ENCODE measurements at regions not wholly inside any gene's neighbourhood (a gene's known extent, or its start where the extent isn't known, plus 50 kb on each side); places are given as distances from the start of the nearest gene placed in this dataset.

DNA sequence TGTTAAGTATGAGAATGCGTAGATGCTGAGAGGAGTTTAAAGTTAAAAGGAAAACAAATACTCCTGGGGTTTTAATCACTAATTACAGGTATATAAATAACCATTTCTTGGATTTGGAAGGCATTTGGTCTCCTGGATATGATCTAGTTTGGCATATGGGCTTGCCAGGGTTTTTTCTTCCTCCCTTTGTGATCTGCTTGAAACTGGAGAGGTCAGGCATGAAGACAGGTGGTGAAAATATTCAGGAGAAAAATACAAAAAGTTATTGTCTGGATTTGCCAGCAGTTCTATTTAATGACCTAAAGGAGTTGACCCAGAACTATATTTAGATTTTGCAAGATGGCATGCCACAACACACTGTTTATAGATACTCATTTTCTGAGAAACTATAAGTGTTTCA lies 136.3 kb downstream of the DIPK2A start:
- Histone ChIP-seq H3K27ac (no peak overlapping the region), H3K4me1 (no peaks in the 10 kb centered on the region), H3K27me3 (ENCODE audit: insufficient read depth in 3 of 3, low read length in 2 of 3) (no peaks in the 10 kb centered on the region), H3K4me3 (no peak overlapping the region), H3K9me3 (no peaks in the 10 kb centered on the region), H3K36me3 (ENCODE audit: insufficient read depth in 1 of 2, low read depth in 1 of 2) (no peaks in the 10 kb centered on the region)
- DNase-seq, result no peak
- no peak for ATAC-seq
- WGBS, 3 donors, result 71 to 86% (median 74%) methylated on average over 1 of the region's 1 CpG
- intact Hi-C loops (cut with DNase I), result no loop called here
- TF ChIP-seq, protein P1, sequence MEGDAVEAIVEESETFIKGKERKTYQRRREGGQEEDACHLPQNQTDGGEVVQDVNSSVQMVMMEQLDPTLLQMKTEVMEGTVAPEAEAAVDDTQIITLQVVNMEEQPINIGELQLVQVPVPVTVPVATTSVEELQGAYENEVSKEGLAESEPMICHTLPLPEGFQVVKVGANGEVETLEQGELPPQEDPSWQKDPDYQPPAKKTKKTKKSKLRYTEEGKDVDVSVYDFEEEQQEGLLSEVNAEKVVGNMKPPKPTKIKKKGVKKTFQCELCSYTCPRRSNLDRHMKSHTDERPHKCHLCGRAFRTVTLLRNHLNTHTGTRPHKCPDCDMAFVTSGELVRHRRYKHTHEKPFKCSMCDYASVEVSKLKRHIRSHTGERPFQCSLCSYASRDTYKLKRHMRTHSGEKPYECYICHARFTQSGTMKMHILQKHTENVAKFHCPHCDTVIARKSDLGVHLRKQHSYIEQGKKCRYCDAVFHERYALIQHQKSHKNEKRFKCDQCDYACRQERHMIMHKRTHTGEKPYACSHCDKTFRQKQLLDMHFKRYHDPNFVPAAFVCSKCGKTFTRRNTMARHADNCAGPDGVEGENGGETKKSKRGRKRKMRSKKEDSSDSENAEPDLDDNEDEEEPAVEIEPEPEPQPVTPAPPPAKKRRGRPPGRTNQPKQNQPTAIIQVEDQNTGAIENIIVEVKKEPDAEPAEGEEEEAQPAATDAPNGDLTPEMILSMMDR (IDR thresholded peaks at IDR 0.05), result no peak

- whole genome bisulfite sequencing, 3 donors, result 78 to 91% (median 79%) methylated on average over 3 of the region's 3 CpGs
- intact Hi-C loops (cut with DNase I), result no loop called here
Observed at GRCh38 chr3:144109944-144110343, 138.3 kb downstream of the DIPK2A start.

GRCh38 chr3:144112036-144112435 lies 140.4 kb downstream of the DIPK2A start:
- TF ChIP-seq, protein P1 (IDR thresholded peaks at IDR 0.05), result no peak
- Histone ChIP-seq H3K4me1 (no peaks in the 10 kb centered on the region), H3K27ac (no peak overlapping the region), H3K9me3 (no peaks in the 10 kb centered on the region), H3K27me3 (ENCODE audit: insufficient read depth in 3 of 3, low read length in 2 of 3) (no peaks in the 10 kb centered on the region), H3K36me3 (ENCODE audit: insufficient read depth in 1 of 2, low read depth in 1 of 2) (no peaks in the 10 kb centered on the region), H3K4me3 (no peak overlapping the region)
- WGBS, 3 donors, result 25 to 39% (median 35%) methylated on average over 2 of the region's 2 CpGs
- no peak for DNase-seq
- no peak for ATAC-seq
- intact Hi-C loops (cut with DNase I), result no loop called here

More at GRCh38 chr3:144109944-144110343, 138.3 kb downstream of the DIPK2A start:
- Histone ChIP-seq H3K4me1 (no peaks in the 10 kb centered on the region), H3K36me3 (ENCODE audit: insufficient read depth in 1 of 2, low read depth in 1 of 2) (no peaks in the 10 kb centered on the region), H3K9me3 (no peaks in the 10 kb centered on the region), H3K27me3 (ENCODE audit: insufficient read depth in 3 of 3, low read length in 2 of 3) (no peaks in the 10 kb centered on the region), H3K27ac (no peak overlapping the region), H3K4me3 (no peak overlapping the region)
- TF ChIP-seq, protein P1 (IDR thresholded peaks at IDR 0.05), result no peak
- ATAC-seq (no peak), DNase-seq (no peak)

DNA sequence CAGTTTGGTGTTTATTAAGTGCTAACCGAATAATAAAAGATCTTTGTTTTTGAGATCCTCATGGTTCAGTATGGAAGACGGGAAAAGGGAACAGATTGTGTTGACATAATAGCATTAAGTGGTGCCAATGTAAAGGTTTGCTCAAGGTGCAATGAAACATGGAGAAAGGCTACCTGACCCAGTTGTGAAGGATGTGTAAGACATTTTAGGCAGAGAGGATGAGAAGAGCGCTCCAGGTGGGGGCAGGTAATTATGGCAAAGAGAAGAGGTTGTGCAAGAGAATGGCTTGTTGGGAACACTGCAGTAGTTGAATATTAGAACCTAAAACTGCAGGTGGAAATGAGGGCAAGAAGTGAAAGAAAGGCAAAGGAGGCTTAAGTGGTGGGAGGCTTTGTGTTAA lies 140.8 kb downstream of the DIPK2A start:
- ATAC-seq (no peak), DNase-seq (no peak)
- Histone ChIP-seq H3K36me3 (ENCODE audit: insufficient read depth in 1 of 2, low read depth in 1 of 2) (no peaks in the 10 kb centered on the region), H3K4me1 (no peaks in the 10 kb centered on the region), H3K27me3 (ENCODE audit: insufficient read depth in 3 of 3, low read length in 2 of 3) (no peaks in the 10 kb centered on the region), H3K4me3 (no peak overlapping the region), H3K9me3 (no peaks in the 10 kb centered on the region), H3K27ac (no peak overlapping the region)
- TF ChIP-seq, protein P1 (IDR thresholded peaks at IDR 0.05), result no peak
- intact Hi-C loops (cut with DNase I), result no loop called here
- 75 to 84% (median 79%) methylated on average over 3 of the region's 3 CpGs for WGBS, 3 donors

DNA sequence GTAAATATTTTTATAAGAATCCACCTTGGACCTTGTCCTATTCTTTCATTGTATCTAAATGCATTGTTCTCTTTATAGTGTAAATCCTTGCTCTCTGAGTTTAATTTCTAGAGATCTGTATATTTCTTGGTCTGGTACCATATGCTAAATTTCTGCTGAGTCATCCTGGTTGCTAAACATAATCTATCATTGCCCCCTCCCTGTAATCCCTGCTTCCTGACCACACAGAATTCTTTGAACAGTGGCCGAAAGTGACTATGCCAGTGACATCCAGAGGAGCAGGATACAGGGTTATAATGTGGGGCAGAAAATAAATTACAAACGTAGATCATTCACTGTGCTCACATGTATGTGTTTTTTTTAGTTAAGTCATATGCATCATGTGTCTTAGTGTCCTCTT lies 143.1 kb downstream of the DIPK2A start:
- H3K4me3 ChIP-seq, result no peak overlapping the region
- 53 to 60% (median 58%) methylated on average over 2 of the region's 2 CpGs for WGBS, 3 donors
- no peak overlapping the region for H3K27ac ChIP-seq

More for the DNA sequence above, 143.1 kb downstream of the DIPK2A start:
- ATAC-seq (no peak), DNase-seq (no peak)
- H3K36me3 ChIP-seq (ENCODE audit: insufficient read depth in 1 of 2, low read depth in 1 of 2), result no peaks in the 10 kb centered on the region
- intact Hi-C loops (cut with DNase I), result no loop called here
- H3K4me1 ChIP-seq, result no peaks in the 10 kb centered on the region
- H3K9me3 ChIP-seq, result no peaks in the 10 kb centered on the region
- H3K27me3 ChIP-seq (ENCODE audit: insufficient read depth in 3 of 3, low read length in 2 of 3), result no peaks in the 10 kb centered on the region
- TF ChIP-seq, protein P1 (IDR thresholded peaks at IDR 0.05), result no peak
